Cardiac fibroblast (primary cell): ENCODE measurements at regions not wholly inside any gene's neighbourhood (a gene's known extent, or its start where the extent isn't known, plus 50 kb on each side); places are given as distances from the start of the nearest gene placed in this dataset.

Experiments
- DNase-seq, 2 donors: peaks; one replicate each; pipeline versions ENCODE4 v3.0.0 to v3.0.0-alpha.2; 2010; ENCODE audit warnings: low read depth in 2 of 2
- H3K4me3 ChIP-seq, 2 donors: replicated peaks in 1 of 2; 1 replicate in 1 of 2; 2 replicates in 1 of 2; pipeline ENCODE4 v1.5.1; 2011; ENCODE audit warnings: low read depth in 2 of 2, low read length in 2 of 2, mild to moderate bottlenecking in 2 of 2, moderate library complexity in 1 of 2
- TF ChIP-seq, protein P1 (sequence below): IDR thresholded peaks from one replicate; pipeline ENCODE4 v1.5.1; 2011; ENCODE audit warnings: low read depth, mild to moderate bottlenecking, low read length, inconsistent platforms

GRCh38 chr2:104501929-104502328 lies 352.0 kb upstream of the POU3F3 start:
- TF ChIP-seq, protein P1, sequence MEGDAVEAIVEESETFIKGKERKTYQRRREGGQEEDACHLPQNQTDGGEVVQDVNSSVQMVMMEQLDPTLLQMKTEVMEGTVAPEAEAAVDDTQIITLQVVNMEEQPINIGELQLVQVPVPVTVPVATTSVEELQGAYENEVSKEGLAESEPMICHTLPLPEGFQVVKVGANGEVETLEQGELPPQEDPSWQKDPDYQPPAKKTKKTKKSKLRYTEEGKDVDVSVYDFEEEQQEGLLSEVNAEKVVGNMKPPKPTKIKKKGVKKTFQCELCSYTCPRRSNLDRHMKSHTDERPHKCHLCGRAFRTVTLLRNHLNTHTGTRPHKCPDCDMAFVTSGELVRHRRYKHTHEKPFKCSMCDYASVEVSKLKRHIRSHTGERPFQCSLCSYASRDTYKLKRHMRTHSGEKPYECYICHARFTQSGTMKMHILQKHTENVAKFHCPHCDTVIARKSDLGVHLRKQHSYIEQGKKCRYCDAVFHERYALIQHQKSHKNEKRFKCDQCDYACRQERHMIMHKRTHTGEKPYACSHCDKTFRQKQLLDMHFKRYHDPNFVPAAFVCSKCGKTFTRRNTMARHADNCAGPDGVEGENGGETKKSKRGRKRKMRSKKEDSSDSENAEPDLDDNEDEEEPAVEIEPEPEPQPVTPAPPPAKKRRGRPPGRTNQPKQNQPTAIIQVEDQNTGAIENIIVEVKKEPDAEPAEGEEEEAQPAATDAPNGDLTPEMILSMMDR: no peak
- no peak for DNase-seq
- no peak overlapping the region for H3K4me3 ChIP-seq

- TF ChIP-seq, protein P1: no peak
- H3K4me3 ChIP-seq: no peak overlapping the region
- no peak for DNase-seq
Measured at GRCh38 chr2:104502901-104503300, 351.0 kb upstream of the POU3F3 start.

- DNase-seq: no peak
- TF ChIP-seq, protein P1: no peak
- no peak overlapping the region for H3K4me3 ChIP-seq
Measured at GRCh38 chr2:104504331-104505073, 349.4 kb upstream of the POU3F3 start.

DNA sequence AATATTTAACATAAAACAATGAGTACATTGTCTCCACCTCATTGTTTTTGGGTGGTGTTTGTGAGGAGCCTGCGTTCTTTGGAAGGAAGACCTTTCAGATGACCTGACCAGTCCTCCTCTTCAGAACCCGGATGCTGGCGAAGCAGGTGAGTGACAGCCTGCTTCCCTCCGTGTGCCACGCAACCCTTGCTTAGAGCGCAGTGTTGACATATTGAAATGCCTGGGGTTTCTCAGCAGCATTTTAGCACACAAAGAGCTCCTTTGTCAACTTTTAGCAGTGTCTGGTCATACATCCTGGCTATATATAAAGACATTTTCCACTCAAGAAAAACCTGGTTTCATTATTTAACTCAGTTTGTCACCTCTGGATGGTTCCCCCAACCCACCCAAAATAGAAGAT lies 335.7 kb upstream of the POU3F3 start:
- TF ChIP-seq, protein P1: no peak
- no peak overlapping the region for H3K4me3 ChIP-seq
- DNase-seq: no peak

GRCh38 chr2:104521247-104521646 lies 332.7 kb upstream of the POU3F3 start:
- DNase-seq: no peak
- no peak overlapping the region for H3K4me3 ChIP-seq
- TF ChIP-seq, protein P1: no peak

GRCh38 chr2:104523921-104524320 lies 330.0 kb upstream of the POU3F3 start:
- H3K4me3 ChIP-seq: no peak overlapping the region
- TF ChIP-seq, protein P1: no peak
- DNase-seq: no peak

DNA sequence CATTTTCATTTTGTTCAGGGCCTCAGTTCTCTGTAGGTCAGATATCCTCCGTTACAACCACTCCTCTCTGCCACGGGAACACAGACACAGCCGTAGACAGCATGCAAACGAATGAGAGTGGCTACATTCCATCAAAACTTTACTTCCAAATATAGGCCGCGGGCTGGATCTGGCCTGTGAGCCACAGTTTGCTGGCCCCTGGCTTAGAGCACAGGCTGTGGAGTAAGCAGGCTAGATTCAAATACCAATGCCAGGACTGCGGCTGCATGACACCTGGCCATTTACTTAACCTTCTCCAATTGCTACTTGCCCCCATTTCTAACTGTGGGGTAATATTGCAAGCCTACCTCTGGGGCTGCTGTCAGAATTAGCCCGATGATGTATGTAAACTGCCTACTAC lies 325.8 kb upstream of the POU3F3 start:
- DNase-seq: no peak
- no peak overlapping the region for H3K4me3 ChIP-seq
- TF ChIP-seq, protein P1: no peak
